ENCODE measurements at regions not wholly inside any gene's neighbourhood (a gene's known extent, or its start where the extent isn't known, plus 50 kb on each side); places are given as distances from the start of the nearest gene placed in this dataset.

DNA sequence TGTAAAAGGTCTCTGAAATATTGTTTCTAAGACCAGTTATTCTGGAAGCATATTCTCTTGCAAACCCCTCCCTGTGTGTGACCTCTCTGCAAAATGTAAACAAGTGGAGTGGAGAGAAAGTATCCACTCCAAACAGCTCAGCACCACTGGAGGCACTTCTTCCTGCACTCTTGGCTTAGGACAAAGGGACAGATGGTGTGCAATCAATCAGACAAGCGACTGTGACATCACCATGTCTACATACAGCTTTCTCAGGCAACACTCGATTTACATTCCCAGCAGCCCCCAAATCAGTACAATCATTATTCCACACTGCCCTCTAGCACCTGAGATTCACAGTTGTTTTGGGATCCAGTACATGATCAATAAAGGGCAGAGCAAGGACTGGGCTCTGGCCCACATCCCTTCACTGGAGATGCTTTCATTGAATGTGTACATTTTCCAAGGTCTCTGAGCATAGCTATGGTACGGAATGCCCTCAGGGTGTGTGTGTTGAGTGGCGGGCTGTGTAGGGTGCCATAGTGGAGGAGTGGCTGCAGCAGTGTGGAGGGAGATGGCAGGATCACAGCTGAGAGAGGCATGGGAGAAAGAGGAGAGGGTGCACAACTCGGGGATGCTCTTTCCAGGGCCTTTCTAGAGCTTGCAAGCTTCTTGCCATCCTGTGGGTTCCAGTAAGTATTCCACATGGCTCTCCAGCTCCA lies 311.8 kb upstream of the ST6GAL2 start:
- BruUV-seq (replicated peaks): no TSS peak
- intact Hi-C loops (cut with micrococcal nuclease; ENCODE audit: unreplicated experiment): no loop called here
- Mint-ChIP-seq H3K36me3 (ENCODE audit: insufficient read depth, unreplicated experiment) (no peaks in the 10 kb centered on the region), H3K9me3 (ENCODE audit: low read depth, unreplicated experiment) (peaks cover 3% of the 10 kb centered on the region), H3K27ac (ENCODE audit: unreplicated experiment) (no peak overlapping the region), H3K27me3 (ENCODE audit: unreplicated experiment) (no peaks in the 10 kb centered on the region), H3K4me1 (ENCODE audit: low read depth, unreplicated experiment) (no peaks in the 10 kb centered on the region), H3K4me3 (ENCODE audit: low read depth, unreplicated experiment) (no peak overlapping the region)
- CTCF ChIA-PET: no interaction called here
- no peak for DNase-seq
- TF ChIP-seq, protein P1, sequence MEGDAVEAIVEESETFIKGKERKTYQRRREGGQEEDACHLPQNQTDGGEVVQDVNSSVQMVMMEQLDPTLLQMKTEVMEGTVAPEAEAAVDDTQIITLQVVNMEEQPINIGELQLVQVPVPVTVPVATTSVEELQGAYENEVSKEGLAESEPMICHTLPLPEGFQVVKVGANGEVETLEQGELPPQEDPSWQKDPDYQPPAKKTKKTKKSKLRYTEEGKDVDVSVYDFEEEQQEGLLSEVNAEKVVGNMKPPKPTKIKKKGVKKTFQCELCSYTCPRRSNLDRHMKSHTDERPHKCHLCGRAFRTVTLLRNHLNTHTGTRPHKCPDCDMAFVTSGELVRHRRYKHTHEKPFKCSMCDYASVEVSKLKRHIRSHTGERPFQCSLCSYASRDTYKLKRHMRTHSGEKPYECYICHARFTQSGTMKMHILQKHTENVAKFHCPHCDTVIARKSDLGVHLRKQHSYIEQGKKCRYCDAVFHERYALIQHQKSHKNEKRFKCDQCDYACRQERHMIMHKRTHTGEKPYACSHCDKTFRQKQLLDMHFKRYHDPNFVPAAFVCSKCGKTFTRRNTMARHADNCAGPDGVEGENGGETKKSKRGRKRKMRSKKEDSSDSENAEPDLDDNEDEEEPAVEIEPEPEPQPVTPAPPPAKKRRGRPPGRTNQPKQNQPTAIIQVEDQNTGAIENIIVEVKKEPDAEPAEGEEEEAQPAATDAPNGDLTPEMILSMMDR (IDR thresholded peaks at IDR 0.05; ENCODE audit: unreplicated experiment): no peak

DNA sequence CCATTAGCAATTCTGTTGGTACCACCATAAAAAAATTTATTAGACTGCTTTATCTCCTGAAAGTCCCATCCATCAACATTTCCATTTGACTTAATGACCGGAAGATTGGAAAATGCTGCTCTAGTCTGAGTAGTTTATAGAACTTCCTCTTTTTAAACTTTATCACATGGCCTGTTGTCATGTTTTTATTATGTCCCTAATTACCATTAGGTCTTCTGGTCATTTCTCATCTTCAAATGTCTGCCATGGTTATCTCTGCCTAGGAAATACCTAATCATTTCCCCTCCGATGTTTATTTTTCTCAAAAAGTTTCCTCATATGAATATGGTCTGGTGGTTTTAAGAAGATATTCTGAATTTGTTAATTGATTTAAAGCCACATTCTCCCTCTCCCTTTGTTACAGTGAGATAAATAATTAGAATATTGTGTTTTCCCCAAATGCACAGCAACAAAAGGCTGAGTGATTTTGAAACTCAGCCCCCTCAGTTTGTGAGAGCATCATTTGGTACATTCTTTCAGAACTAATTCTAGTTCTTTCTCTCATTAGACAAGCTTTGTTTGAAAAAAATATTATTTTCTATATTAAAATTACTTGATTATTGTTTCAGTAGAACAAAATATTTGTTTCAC lies 317.1 kb upstream of the ST6GAL2 start:
- no peaks in the 10 kb centered on the region for H3K27me3 Mint-ChIP-seq (ENCODE audit: unreplicated experiment)
- BruUV-seq (replicated peaks): no TSS peak
- no peaks in the 10 kb centered on the region for H3K36me3 Mint-ChIP-seq (ENCODE audit: insufficient read depth, unreplicated experiment)
- TF ChIP-seq, protein P1 (IDR thresholded peaks at IDR 0.05; ENCODE audit: unreplicated experiment): no peak
- no peak overlapping the region for H3K27ac Mint-ChIP-seq (ENCODE audit: unreplicated experiment)
- no peaks in the 10 kb centered on the region for H3K4me1 Mint-ChIP-seq (ENCODE audit: low read depth, unreplicated experiment)
- no peak for DNase-seq
- CTCF ChIA-PET: no interaction called here
- intact Hi-C loops (cut with micrococcal nuclease; ENCODE audit: unreplicated experiment): no loop called here
- peaks cover 17% of the 10 kb centered on the region for H3K9me3 Mint-ChIP-seq (ENCODE audit: low read depth, unreplicated experiment)
- no peak overlapping the region for H3K4me3 Mint-ChIP-seq (ENCODE audit: low read depth, unreplicated experiment)

DNA sequence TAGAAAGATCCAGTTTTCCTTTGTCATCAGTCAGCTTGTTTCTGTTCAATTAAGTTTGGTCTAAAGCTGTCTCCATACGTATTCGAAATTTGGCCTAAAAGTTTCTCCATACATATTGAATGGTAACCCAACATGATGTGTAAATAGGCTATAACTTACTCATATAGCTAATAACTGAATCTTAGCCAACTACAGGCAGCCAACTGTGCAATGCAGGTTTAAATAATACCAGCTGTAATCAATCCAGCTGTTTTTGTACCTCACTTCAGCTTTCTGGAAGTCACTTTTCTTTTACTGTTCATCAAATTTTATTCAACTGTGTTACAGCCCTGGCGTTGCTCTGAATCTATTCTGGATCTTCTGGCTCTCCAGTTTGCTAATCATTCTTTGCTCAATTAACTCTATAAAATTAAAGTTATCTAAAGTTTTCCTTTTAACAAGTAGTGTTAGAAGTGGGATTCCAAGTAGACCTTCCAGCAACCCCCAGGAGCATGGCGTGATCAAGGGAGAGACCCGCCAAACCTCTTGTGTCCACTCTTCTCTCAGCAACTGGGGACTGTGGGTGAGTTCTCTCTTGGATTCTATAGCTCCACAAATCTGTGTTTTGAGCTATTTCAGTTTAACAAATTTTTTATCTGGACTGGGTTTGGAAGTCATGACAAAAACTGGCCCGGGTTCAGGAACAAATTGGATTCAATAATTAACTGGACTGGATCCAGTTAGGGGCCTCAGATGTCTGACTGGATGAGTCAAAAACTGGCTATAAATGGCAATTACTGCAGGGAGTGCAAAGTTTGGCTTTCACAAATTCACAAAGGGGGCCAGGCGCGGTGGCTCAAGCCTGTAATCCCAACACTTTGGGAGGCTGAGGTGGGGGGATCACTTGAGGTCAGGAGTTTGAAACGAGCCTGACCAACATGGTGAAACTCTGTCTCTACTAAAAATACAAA lies 329.7 kb upstream of the ST6GAL2 start:
- no TSS peak for BruUV-seq (replicated peaks)
- no peak for DNase-seq
- Mint-ChIP-seq H3K9me3 (ENCODE audit: low read depth, unreplicated experiment) (peaks cover 3% of the 10 kb centered on the region), H3K36me3 (ENCODE audit: insufficient read depth, unreplicated experiment) (no peaks in the 10 kb centered on the region), H3K27ac (ENCODE audit: unreplicated experiment) (no peak overlapping the region), H3K4me3 (ENCODE audit: low read depth, unreplicated experiment) (no peak overlapping the region), H3K4me1 (ENCODE audit: low read depth, unreplicated experiment) (no peaks in the 10 kb centered on the region), H3K27me3 (ENCODE audit: unreplicated experiment) (no peaks in the 10 kb centered on the region)
- intact Hi-C loops (cut with micrococcal nuclease; ENCODE audit: unreplicated experiment): no loop called here
- CTCF ChIA-PET: no interaction called here
- TF ChIP-seq, protein P1 (IDR thresholded peaks at IDR 0.05; ENCODE audit: unreplicated experiment): no peak

DNA sequence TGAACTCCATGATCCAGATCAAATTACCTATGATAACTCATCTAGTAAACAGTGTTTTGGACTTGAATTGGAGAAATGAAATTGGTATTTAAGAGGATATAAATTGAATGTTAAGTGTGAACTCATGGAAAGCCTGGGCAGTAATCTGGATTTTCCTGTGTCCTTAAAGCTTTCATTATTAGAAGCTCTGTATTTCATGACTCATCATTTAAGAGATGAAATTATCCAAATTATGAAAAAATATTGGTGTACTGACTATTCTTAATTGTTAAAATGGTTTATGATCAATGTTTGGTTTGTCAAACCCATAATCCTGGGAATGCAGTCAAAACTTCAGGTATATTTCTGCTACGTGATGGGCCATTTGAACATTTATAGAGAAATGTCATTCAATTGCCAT lies 332.2 kb upstream of the ST6GAL2 start:
- DNase-seq: no peak
- Mint-ChIP-seq H3K9me3 (ENCODE audit: low read depth, unreplicated experiment) (peaks cover 6% of the 10 kb centered on the region), H3K4me3 (ENCODE audit: low read depth, unreplicated experiment) (no peak overlapping the region), H3K4me1 (ENCODE audit: low read depth, unreplicated experiment) (no peaks in the 10 kb centered on the region), H3K36me3 (ENCODE audit: insufficient read depth, unreplicated experiment) (no peaks in the 10 kb centered on the region), H3K27me3 (ENCODE audit: unreplicated experiment) (no peaks in the 10 kb centered on the region), H3K27ac (ENCODE audit: unreplicated experiment) (no peak overlapping the region)
- TF ChIP-seq, protein P1 (IDR thresholded peaks at IDR 0.05; ENCODE audit: unreplicated experiment): no peak
- CTCF ChIA-PET: no interaction called here
- intact Hi-C loops (cut with micrococcal nuclease; ENCODE audit: unreplicated experiment): no loop called here
- BruUV-seq (replicated peaks): no TSS peak
